ENCODE measurements at regions not wholly inside any gene's neighbourhood (a gene's known extent, or its start where the extent isn't known, plus 50 kb on each side); places are given as distances from the start of the nearest gene placed in this dataset.

DNA sequence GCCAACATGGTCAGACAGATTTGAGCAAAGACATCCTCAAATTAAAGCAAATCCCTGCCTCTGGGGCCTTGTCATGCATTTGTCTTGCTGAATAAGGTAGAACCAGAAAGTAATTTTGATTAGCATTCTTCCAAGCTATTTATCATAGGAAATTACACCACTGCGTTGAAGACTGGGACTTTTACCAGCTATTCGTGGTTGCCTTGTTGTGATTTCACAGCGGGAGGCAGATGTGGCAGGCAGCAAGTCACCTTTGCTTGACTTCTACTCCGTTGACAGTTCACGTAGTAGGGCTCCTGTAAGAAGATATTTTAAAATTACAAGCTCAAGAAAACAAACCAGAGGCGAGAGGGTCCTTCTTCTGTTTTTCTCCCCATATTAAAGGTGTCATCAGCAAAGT is 80.6 kb downstream of the EN1 start:
- Histone ChIP-seq H3K27me3 (ENCODE audit: control insufficient read depth in 1 of 2, insufficient read depth in 1 of 2, low read length in 2 of 2) (peaks cover 0 to 13% of the 10 kb centered on the region in 2 experiments), H2BK120ac (ENCODE audit: low read depth, low read length) (no peak overlapping the region), H3K9me3 (ENCODE audit: control insufficient read depth, low read length) (no peaks in the 10 kb centered on the region), H3K79me1 (replicated peaks; ENCODE audit: low read length, poor library complexity, severe bottlenecking) (no peaks in the 10 kb centered on the region), H3K4ac (ENCODE audit: low read depth in 1 of 2, low read length in 2 of 2) (no peak overlapping the region), H2BK12ac (ENCODE audit: low read length in 2 of 2) (no peak overlapping the region), H4K91ac (ENCODE audit: low read length) (no peak overlapping the region), H2BK5ac (ENCODE audit: low read depth, low read length, poor library complexity, severe bottlenecking) (no peak overlapping the region), H3K4me2 (ENCODE audit: low read length, poor library complexity, severe bottlenecking) (no peak overlapping the region), H2AFZ (ENCODE audit: low read depth, low read length) (no peak overlapping the region), H4K8ac (ENCODE audit: low read length) (no peak overlapping the region), H3K4me3 (ENCODE audit: insufficient read depth in 1 of 2, low read depth in 1 of 2, low read length in 2 of 2) (no peak overlapping the region), H3K4me1 (ENCODE audit: control insufficient read depth, insufficient read depth, low read depth, low read length) (no peaks in the 10 kb centered on the region), H2AK5ac (ENCODE audit: low read length, severe bottlenecking) (no peak overlapping the region), H3K36me3 (ENCODE audit: control insufficient read depth in 1 of 2, insufficient read depth in 2 of 2, low read depth in 1 of 2, low read length in 2 of 2) (no peaks in the 10 kb centered on the region), H3K23ac (ENCODE audit: low read length in 2 of 2) (no peak overlapping the region), H3K9ac (ENCODE audit: low read length) (no peak overlapping the region), H3K14ac (ENCODE audit: low read length in 2 of 2) (no peak overlapping the region), H3K18ac (ENCODE audit: low read depth in 1 of 2, low read length in 2 of 2) (no peak overlapping the region), H2BK15ac (ENCODE audit: low read depth, poor library complexity, severe bottlenecking) (no peak overlapping the region), H3K27ac (ENCODE audit: low read length, poor library complexity, severe bottlenecking) (no peak overlapping the region)
- WGBS, result 30% methylated on average over 6 of the region's 6 CpGs
- no peak for DNase-seq

DNA sequence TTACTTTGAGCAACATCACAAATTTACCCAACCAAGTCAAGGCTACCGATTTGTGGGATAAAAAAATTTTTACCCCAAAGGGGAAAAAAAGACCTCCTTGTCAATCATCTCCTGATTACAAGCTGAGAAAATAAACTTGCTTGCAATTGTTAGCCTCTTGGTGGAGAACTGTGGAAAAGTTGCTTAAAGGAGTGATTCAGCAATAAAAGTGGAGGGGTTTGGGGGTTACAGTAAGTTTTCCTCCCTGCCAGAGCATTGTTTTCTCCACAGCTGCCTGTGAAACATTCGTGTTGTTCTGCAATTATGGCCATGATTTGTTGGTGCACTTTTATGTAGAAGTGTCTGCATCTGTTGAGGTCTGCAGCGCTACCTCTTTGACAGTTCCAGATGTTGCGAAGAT is 82.6 kb downstream of the EN1 start:
- no peaks in the 10 kb centered on the region for H3K27me3 ChIP-seq (ENCODE audit: control insufficient read depth in 1 of 2, insufficient read depth in 1 of 2, low read length in 2 of 2)
- H3K14ac ChIP-seq (ENCODE audit: low read length in 2 of 2), result no peak overlapping the region
- H4K91ac ChIP-seq (ENCODE audit: low read length), result no peak overlapping the region
- H3K18ac ChIP-seq (ENCODE audit: low read depth in 1 of 2, low read length in 2 of 2), result no peak overlapping the region
- H3K23ac ChIP-seq (ENCODE audit: low read length in 2 of 2), result no peak overlapping the region
- no peak for DNase-seq
- no peak overlapping the region for H2BK120ac ChIP-seq (ENCODE audit: low read depth, low read length)
- no peak overlapping the region for H3K4ac ChIP-seq (ENCODE audit: low read depth in 1 of 2, low read length in 2 of 2)
- H2BK12ac ChIP-seq (ENCODE audit: low read length in 2 of 2), result no peak overlapping the region
- H2AK5ac ChIP-seq (ENCODE audit: low read length, severe bottlenecking), result no peak overlapping the region
- no peak overlapping the region for H3K27ac ChIP-seq (ENCODE audit: low read length, poor library complexity, severe bottlenecking)
- no peaks in the 10 kb centered on the region for H3K9me3 ChIP-seq (ENCODE audit: control insufficient read depth, low read length)
- H3K9ac ChIP-seq (ENCODE audit: low read length), result no peak overlapping the region
- H2BK15ac ChIP-seq (ENCODE audit: low read depth, poor library complexity, severe bottlenecking), result no peak overlapping the region
- no peak overlapping the region for H2BK5ac ChIP-seq (ENCODE audit: low read depth, low read length, poor library complexity, severe bottlenecking)
- no peak overlapping the region for H2AFZ ChIP-seq (ENCODE audit: low read depth, low read length)
- no peak overlapping the region for H3K4me3 ChIP-seq (ENCODE audit: insufficient read depth in 1 of 2, low read depth in 1 of 2, low read length in 2 of 2)
- H3K79me1 ChIP-seq (replicated peaks; ENCODE audit: low read length, poor library complexity, severe bottlenecking), result no peaks in the 10 kb centered on the region
- H3K4me1 ChIP-seq (ENCODE audit: control insufficient read depth, insufficient read depth, low read depth, low read length), result no peaks in the 10 kb centered on the region
- no peak overlapping the region for H3K4me2 ChIP-seq (ENCODE audit: low read length, poor library complexity, severe bottlenecking)
- 64% methylated on average over 4 of the region's 4 CpGs for WGBS
- H3K36me3 ChIP-seq (ENCODE audit: control insufficient read depth in 1 of 2, insufficient read depth in 2 of 2, low read depth in 1 of 2, low read length in 2 of 2), result no peaks in the 10 kb centered on the region
- no peak overlapping the region for H4K8ac ChIP-seq (ENCODE audit: low read length)

DNA sequence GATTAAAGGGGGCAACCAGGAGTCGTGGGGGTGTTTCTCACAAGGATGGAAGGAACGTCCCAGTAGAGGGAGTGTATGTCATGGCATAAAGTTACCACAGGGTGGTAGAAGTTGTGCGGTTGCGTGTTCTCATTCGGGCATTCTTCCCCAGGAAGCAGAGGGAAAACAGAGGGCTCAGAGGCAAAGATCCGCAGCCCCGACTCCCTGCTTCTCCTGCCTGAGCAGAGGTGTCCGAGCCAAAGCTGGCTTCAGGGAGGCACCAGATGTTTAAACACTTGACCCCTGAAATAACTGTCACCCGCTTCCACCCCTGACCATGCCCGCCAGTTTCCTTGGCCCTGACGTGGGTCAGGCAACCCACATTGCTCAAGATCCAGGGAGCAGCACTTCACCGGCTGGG is 83.7 kb downstream of the EN1 start:
- no peaks in the 10 kb centered on the region for H3K27me3 ChIP-seq (ENCODE audit: control insufficient read depth in 1 of 2, insufficient read depth in 1 of 2, low read length in 2 of 2)
- no peak overlapping the region for H4K8ac ChIP-seq (ENCODE audit: low read length)
- no peak overlapping the region for H3K4me3 ChIP-seq (ENCODE audit: insufficient read depth in 1 of 2, low read depth in 1 of 2, low read length in 2 of 2)
- H2BK5ac ChIP-seq (ENCODE audit: low read depth, low read length, poor library complexity, severe bottlenecking), result no peak overlapping the region
- WGBS, result 38% methylated on average over 12 of the region's 12 CpGs
- H2BK15ac ChIP-seq (ENCODE audit: low read depth, poor library complexity, severe bottlenecking), result no peak overlapping the region
- H3K36me3 ChIP-seq (ENCODE audit: control insufficient read depth in 1 of 2, insufficient read depth in 2 of 2, low read depth in 1 of 2, low read length in 2 of 2), result no peaks in the 10 kb centered on the region
- H2BK120ac ChIP-seq (ENCODE audit: low read depth, low read length), result no peak overlapping the region
- H3K14ac ChIP-seq (ENCODE audit: low read length in 2 of 2), result no peak overlapping the region
- no peak overlapping the region for H4K91ac ChIP-seq (ENCODE audit: low read length)
- no peaks in the 10 kb centered on the region for H3K79me1 ChIP-seq (replicated peaks; ENCODE audit: low read length, poor library complexity, severe bottlenecking)
- no peak overlapping the region for H3K23ac ChIP-seq (ENCODE audit: low read length in 2 of 2)
- no peak overlapping the region for H2AK5ac ChIP-seq (ENCODE audit: low read length, severe bottlenecking)
- no peak overlapping the region for H2AFZ ChIP-seq (ENCODE audit: low read depth, low read length)
- no peaks in the 10 kb centered on the region for H3K9me3 ChIP-seq (ENCODE audit: control insufficient read depth, low read length)
- no peaks in the 10 kb centered on the region for H3K4me1 ChIP-seq (ENCODE audit: control insufficient read depth, insufficient read depth, low read depth, low read length)
- DNase-seq, result no peak
- no peak overlapping the region for H2BK12ac ChIP-seq (ENCODE audit: low read length in 2 of 2)
- H3K18ac ChIP-seq (ENCODE audit: low read depth in 1 of 2, low read length in 2 of 2), result no peak overlapping the region
- H3K9ac ChIP-seq (ENCODE audit: low read length), result no peak overlapping the region
- no peak overlapping the region for H3K4me2 ChIP-seq (ENCODE audit: low read length, poor library complexity, severe bottlenecking)
- no peak overlapping the region for H3K27ac ChIP-seq (ENCODE audit: low read length, poor library complexity, severe bottlenecking)
- no peak overlapping the region for H3K4ac ChIP-seq (ENCODE audit: low read depth in 1 of 2, low read length in 2 of 2)

DNA sequence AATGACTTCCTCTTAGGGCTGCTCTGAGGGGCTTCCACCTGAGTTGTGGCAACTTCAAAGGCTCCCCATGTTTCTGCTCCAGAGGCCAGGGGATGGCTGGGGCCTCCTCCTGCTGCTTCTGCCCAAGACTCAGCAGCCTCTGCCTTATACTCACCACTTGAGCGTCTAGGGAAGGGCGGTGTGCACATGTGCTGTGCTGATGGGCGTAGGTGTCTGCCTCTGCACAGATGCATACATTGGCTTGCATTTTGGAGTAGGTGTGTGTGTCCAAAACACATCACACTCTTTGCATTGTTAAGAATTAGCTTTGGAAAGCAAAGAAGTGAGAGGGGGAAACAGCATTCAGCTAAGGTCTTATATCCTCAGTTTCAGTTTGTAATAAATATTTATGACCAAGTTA is 85.2 kb downstream of the EN1 start:
- Histone ChIP-seq H2BK5ac (ENCODE audit: low read depth, low read length, poor library complexity, severe bottlenecking) (no peak overlapping the region), H4K91ac (ENCODE audit: low read length) (no peak overlapping the region), H2BK120ac (ENCODE audit: low read depth, low read length) (no peak overlapping the region), H3K27ac (ENCODE audit: low read length, poor library complexity, severe bottlenecking) (no peak overlapping the region), H3K23ac (ENCODE audit: low read length in 2 of 2) (no peak overlapping the region), H3K9me3 (ENCODE audit: control insufficient read depth, low read length) (no peaks in the 10 kb centered on the region), H2AK5ac (ENCODE audit: low read length, severe bottlenecking) (no peak overlapping the region), H3K4me1 (ENCODE audit: control insufficient read depth, insufficient read depth, low read depth, low read length) (no peaks in the 10 kb centered on the region), H3K36me3 (ENCODE audit: control insufficient read depth in 1 of 2, insufficient read depth in 2 of 2, low read depth in 1 of 2, low read length in 2 of 2) (no peaks in the 10 kb centered on the region), H3K4me3 (ENCODE audit: insufficient read depth in 1 of 2, low read depth in 1 of 2, low read length in 2 of 2) (no peak overlapping the region), H3K27me3 (ENCODE audit: control insufficient read depth in 1 of 2, insufficient read depth in 1 of 2, low read length in 2 of 2) (no peaks in the 10 kb centered on the region), H2AFZ (ENCODE audit: low read depth, low read length) (no peak overlapping the region), H2BK15ac (ENCODE audit: low read depth, poor library complexity, severe bottlenecking) (no peak overlapping the region), H3K9ac (ENCODE audit: low read length) (no peak overlapping the region), H2BK12ac (ENCODE audit: low read length in 2 of 2) (no peak overlapping the region), H3K4me2 (ENCODE audit: low read length, poor library complexity, severe bottlenecking) (no peak overlapping the region), H3K79me1 (replicated peaks; ENCODE audit: low read length, poor library complexity, severe bottlenecking) (no peaks in the 10 kb centered on the region), H3K18ac (ENCODE audit: low read depth in 1 of 2, low read length in 2 of 2) (no peak overlapping the region), H4K8ac (ENCODE audit: low read length) (no peak overlapping the region), H3K14ac (ENCODE audit: low read length in 2 of 2) (no peak overlapping the region), H3K4ac (ENCODE audit: low read depth in 1 of 2, low read length in 2 of 2) (no peak overlapping the region)
- WGBS, result 76% methylated on average over 3 of the region's 3 CpGs
- DNase-seq, result no peak
